ENCODE measurements at regions not wholly inside any gene's neighbourhood (a gene's known extent, or its start where the extent isn't known, plus 50 kb on each side); places are given as distances from the start of the nearest gene placed in this dataset.
"Not testable (repeated sequence)": the region's sequence is repeated elsewhere in the genome, so short reads cannot be mapped to it uniquely, and the experiment has no call there.

DNA sequence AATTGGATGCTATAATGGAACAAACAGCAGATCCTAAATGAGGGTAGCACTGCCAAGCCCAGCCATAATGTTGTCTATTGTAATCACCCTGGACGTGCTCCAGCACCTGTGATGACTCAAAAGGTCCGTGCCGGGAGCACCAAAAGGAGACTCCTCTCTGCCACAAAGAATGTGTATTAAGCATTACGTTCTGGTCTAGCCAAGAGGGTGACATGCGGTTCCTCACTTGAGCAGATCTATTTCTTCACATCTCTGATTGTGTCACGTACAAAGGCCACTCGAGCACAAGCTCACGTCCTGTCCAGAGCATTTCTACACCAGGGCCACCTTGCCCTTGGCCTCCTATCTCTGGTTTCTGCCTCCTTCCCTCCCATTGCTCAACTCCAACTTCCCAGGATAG is 219.9 kb upstream of the IRS2 start:
- no peak for DNase-seq

DNA sequence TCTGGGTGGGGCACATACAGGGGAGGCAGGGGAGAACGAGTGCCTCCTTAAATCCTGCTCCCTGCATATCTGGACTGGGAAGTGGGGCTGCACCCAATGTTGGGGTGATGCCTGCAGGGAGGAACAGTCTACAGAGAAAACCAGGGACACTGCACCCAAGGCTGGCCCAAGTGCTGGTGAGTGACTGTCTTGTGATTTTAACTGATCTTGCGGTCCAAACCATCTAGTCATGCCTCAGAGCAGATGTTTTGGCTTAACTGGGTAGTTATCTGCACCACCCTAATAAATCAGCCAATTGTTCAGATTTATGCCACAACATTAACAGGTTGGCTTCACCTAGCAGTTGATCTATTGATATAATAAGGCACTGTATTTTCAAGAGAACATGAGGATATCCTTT is 219.2 kb upstream of the IRS2 start:
- DNase-seq, result no peak

DNA sequence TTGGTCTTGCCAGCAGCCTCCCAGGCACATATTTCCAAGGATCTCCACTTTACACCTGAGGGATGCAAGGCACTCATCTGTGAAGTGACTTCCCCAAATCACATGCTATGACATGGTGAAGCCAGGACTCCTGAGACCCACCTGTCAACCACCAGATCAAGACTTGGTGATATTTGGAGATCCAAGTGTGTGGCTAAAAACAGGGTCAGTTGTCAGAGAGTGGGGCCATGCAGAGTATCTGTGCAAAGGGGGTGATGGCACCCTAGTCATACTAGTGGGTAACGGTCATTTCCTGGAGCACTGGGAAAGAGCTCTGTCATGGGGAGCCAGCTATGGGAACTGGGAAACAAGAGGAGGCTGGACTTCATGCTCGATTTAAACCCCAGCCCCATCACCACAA is 218.4 kb upstream of the IRS2 start:
- no peak for DNase-seq

DNA sequence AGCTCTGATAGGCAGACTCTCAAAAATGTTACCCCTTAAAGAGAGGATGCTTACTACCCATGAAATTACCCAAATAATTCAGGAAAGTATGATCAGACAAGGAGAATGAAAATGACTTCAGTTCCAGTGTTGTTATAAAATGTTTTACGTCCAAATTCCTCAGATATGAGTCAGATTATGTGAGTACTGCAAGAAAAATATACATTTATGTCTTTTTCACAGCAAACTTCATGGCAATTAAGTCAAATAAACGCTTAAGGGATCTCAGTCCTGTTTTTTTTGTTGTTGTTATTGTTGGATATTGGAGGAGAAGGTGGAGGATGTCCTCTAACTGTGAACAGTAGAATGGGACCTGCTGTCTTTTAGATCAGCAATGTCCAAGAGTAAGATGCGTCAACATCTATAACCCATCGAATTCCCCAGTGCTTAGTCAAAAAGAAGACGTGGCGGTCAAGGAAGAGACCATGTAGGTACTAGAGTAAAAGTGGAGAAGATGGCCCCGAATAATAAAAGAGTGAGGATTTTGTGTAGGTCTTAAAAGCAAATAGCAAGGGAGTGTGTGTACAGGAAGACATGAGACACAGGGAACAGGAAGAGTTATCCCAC is 215.4 kb upstream of the IRS2 start:
- no peak for DNase-seq

DNA sequence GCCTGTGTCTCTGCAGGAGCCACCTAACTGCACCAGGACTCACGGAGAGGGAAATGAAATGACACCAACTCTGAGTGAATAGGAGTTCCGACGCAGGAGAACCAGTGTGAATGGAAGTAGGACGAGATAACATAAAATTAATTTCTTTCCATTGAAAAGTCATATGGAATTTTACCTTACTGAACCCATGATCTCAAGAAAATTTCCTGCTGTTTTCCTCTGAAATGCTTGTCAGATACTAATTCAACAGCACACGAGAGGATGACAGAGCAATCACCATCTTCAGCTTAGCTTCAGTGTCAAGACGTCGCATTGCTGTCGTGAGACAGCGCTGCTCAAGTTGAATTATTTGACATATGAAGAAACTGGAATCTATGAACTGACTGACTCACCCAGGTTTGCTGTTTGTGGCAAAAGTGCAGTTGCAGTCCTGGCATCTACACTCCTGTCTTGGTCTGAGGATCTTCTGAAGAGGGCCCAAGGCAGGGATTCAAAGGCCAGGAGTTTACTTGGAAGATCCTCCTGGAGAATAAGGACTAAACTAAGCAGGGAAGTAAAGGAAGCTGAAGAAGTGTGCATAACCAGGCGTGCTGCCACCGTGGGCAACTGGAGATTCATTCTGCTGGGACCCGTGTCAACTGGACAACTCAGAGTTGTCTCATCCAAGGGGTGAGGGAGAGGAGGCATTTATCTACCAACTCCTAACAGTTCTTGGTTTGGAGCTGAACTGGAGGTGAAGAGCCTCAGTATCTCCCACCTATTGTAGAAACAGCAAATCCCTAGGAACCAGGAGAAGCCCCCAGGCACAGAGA is 214.4 kb upstream of the IRS2 start:
- DNase-seq, result no peak

DNA sequence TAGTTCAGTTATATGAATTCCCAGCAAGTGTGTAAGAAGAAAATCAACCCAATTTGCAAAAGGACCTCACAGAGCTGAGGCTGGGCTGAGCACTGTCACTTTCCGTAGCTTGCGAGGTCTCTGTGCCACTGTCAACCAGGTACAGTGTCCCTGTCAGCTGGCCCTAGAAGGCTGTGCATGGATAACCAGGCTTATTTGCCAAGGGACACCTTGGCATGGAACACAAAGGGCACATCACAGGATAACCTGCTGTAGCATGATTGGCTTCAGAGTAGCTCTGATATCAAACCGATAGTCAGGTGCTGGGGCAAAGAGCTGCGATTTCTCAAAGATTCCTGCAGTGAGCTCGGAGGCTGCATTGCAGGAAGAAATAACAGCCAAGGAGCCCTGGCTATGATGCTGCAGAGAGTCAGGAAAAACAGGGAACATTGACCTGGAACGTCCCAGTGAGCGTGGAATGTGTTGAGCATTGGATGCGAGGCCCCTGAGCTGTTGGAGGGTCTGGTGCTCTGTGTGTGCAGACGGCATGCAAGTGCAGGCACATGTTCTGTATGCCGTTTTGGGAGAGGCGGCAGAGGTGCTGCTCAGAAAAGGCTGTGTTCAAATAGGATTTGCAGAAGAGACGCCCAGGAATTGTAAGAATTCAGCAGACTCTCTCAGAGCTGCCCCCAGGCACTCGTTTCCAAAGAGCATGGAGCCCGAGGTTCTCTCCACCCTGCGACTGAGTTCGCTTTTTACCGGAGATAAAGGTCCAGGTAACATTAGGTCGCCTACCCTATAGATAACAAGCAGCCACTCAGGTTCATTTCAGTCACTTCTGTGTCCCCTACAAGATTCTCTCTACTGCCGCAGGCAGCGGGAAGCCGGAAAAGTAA is 213.5 kb upstream of the IRS2 start:
- DNase-seq, result no peak

DNA sequence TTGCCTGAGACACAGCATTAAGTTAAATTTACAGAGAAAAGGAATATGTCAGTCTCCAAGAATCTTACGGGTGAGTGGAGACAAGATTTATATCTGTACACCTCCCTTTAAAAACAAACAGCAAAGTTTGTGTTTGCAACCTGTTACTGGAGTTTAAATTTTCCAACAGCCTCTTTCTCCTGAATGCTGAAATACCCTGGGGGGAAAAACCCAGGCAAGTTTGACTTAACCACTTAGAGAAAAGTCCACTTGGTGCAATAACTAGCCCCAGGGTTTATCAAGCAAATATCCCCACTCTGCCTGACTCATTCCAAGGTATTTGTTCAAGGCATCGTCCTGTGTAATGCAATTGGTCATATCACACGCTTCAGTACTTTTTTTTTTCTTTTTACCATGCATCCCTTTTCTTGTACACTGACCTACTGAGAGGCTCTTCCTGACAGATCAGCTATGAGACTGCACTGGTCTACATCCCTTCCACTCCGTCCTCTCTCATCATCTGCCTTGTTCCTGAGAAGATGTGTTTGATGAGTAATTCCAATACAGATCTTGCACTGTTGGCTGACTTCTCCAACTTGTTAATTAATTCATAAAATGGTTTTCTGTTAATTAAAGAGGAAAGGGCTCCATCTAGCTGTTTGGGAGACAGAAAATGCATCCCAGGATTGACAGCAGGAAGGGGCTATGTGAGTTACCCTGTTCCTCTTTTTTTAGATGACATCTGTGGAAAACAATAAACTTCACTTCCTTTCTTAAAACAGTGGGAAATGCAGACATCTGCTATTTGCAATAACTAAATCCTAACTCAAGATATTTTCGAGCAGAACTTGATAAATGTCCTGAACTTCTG is 212.5 kb upstream of the IRS2 start:
- no peak for DNase-seq

DNA sequence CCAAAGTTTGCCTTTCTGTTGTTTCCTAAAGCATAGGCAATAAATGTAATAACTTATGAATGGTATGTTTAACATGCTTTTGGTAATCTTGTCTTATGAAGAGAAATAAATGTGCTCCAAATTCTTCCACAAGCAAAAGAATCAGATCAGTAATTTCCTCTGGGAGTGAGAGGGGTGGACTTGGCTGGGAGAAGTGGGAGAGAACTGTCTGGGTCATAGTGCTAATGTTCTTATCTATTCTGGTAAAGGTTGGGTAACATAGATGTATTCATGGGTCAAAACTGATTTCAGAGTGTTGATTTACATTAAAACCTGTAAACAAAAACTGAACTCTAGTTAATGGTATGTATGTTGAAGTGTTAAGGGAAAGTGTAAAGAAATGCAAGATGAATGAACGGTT is 211.7 kb upstream of the IRS2 start:
- DNase-seq, result no peak

DNA sequence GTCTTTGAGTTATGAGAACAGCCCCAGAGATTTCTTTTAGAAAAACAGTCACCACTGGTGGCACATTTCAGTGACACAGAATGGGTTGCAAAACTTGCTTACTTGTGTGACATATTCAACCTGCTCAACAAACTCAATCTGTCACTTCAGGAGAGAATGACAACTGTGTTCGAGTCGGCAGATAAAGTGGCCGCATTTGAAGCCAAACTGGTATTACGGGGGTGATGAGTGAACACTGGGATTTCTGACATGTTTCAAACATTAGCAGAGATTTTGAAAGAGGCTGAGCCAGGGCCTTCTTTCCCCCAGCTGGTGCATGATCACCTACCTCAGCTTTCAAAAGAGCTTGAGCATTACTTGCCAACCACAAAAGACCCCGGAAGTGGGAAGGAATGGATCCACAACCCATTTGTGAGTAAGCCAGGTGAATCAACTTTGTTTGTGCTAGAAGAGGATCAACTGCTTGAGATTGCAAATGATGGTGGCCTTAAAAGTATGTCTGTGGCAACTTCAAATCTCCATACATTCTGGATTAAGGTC is 210.7 kb upstream of the IRS2 start:
- not testable (repeated sequence) for DNase-seq

DNA sequence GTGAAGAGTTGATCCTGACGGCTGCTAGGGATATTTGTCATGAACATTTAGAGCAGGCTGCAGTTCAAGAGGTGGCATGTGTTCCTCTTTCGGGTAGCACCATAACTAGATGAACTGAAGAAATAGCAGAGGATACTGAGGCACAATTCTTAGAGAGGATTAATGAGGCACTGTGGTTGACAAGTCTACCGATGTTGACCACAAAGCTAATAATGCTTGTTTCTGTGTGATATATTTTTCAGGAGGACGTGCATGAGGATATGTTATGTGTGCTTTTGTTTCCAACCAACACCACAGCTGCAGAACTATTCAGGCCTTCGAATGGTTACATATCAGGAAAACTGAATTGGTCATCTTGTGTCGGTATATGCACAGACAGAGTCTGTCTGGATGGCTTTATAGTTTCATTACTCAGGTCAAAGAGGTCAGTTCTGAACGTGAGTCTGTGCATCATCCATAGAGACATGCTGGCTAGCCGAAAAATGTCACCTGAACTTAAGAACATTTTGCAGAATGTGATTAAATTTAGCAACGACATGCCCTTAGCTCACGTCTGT is 210.1 kb upstream of the IRS2 start:
- no peak for DNase-seq

DNA sequence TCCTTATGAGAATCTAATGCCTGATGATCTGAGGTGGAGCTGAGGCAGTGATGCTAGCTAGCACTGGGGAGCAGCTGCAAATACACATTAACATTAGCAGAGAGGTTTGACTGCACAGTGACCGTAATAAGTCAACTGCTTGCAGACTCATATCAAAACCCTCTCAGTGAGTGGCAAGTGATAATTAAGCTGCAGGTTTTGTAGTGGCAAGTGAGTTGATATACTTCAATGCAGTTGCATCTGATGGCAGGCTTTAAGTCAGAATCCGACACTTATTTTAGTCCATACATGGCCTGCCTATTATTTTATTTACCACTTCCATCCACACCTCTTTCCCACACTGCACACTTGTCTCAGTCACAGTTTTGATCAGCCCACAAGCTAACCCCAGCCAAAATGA is 209.2 kb upstream of the IRS2 start:
- no peak for DNase-seq

DNA sequence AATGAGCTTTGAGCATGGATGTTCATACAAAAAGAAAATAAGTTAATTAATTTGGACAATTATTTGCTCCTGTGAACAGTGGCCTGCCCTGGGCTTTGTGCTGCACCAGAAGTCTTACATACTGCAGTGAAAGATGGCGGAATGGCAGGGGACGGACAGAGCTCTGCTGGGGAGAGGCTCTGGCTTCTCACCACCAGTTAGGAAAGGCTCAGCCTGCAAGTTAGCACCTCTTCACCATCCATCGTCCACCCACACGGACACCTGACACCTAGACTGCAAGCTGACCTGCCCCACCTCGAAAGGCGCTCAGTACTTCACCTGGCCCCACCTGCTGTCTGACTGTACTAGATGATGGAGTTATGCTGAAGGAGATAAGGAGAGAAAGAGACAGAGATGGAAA is 203.9 kb upstream of the IRS2 start:
- DNase-seq, result no peak

DNA sequence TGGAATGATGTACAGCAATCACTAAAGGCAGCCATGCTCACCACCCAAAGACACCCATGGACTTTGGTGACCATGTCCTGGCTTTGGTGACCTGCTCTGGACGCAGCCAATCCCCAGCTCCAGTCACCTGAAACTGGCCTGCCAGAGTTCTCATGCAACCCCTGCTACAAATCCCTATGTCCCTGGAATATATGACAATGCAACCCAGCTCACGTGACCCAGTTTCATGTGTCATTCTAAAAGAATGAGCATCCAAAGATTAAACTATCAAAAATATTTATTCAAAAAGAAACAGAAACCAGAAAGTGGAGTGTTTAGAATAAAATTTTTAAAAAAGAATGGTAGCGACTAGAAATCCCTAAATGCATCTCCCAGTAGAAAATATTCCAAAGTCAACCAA is 203.3 kb upstream of the IRS2 start:
- DNase-seq, result no peak

DNA sequence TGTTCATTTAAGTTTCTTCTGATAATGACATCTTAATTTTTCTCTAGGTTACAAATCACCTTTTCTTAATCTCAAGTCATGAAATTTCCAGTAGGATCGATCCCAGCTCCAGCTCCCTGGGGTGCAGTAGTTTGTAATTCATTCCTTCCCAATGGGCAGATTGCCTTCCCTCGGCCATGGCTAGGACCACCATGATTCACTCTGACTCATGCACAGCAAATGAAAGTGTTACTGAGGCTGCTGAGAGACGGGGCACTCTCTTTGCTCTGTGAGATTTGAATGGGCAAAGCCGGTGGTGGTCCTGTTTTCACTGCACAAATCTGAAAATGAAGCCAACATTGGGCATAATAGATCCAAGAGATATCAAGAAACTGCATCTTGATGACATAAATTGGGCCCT is 202.8 kb upstream of the IRS2 start:
- DNase-seq, result no peak

DNA sequence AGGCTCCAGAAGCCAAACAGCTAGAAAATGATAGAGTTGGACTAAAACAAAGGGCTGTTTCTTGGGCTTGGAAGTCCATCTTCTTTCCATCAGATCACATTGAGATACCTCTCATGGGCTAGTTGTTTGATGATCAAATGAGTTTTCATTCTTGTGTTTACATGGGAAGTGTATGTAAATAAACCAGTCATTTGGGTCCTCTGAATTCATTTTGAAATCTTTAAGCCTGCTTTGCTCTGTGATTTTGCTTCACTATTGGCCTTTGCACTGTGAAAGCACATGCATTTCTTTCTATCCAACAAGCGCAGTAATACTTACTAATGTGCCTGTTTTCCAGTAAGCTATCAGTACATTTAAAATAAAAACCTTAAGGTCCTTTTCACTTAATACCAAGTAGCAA is 200.5 kb upstream of the IRS2 start:
- DNase-seq, result no peak

DNA sequence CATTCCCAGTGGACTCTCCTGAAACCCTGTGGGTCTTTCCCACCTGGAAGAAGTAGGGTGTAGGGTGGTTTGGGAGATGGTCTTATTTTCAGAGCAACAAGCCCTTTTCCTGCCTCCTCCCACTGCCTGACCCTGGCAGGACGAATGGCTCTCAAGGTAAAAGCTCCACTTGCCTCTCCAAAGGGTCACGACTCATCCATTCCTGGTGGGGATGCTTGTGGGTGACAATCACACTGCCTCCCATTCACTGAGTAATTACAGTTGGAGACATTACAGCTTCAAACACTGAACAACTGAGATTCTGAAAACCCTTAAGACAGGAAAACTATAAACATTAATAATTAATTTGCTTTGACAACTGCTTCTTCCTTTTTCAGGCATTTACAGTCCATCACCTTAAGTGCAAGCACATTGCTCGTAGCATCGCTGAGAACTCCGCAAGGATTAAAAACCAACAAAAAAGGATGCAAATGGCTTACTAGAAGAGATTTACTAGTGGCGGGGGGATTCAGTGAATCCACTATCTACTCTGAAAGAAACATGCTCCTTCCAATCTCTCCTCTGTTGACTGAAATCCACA is 199.6 kb upstream of the IRS2 start:
- no peak for DNase-seq

DNA sequence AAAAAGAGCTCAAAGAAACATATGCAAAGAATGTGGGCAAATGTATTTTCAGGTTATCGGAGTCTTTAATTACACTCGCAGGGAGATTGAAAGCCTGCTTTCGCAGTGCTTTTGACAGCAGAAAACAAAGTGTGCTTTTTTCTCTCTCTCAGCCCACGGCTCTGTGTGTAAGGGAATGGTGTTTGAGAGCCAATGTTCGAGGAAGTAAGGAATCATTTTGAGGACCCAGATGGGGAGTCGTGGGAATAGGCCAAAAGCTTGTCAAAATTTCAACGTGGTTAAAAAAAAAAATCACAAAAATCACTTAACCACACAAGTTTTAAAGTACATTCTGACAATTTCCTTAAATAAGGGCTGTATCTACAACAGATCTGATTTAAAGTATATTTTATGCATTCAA is 197.1 kb upstream of the IRS2 start:
- DNase-seq, result no peak

DNA sequence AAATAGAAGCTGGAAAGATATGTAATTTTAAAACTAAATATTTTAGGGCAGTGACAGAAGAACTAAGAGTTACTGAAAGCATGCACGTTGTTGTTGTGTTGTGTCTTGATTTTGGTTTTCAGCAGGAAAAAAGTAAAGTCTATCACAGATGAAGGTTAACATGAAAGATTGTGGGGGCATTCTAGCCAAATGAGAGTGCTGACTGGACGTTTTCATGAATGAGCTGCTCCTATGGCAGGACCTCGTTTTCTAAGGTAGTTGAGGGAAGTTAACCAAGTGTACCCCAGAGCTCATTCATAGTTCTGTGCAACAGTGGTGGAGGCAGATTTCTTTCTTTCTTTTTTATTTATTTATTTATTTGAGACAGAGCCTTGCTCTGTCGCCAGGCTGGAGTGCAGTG is 194.6 kb upstream of the IRS2 start:
- no peak for DNase-seq

DNA sequence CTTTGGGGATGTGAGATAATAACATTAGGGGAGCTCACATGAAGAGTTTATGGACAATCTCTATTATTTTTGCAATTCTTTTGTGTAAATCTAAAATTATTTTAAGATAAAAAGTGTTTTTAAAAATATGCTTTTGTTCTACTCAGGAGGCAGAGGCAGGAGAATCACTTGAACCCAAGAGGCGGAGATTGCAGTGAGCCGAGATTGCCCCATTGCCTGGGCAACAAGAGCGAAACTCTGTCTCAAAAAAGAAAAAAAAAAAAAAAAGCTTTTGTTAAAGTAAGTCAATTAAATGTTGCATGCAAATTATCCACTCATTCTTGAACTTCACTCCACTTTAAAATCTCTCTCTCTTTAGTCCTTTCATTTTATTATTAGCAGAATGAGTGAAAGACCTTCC is 193.3 kb upstream of the IRS2 start:
- DNase-seq, result not testable (repeated sequence)

DNA sequence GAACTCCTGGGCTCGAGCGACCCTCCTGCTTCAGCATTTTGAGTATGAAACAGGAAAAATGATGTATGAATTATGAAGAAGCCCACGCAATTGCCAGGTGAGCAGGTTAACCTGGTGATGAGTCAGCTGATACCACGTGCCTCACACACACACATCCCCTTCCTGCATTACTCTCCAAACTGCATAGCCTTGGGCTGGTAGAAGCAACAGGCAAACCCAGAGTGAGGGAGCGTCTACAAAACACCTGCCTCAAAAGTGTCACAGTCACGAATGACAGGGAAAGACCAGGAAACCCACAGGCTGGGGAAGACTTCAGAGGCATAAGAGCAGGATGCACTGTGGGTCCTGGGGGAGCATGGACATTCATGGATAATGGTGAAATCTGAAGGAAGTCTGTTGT is 192.8 kb upstream of the IRS2 start:
- no peak for DNase-seq

DNA sequence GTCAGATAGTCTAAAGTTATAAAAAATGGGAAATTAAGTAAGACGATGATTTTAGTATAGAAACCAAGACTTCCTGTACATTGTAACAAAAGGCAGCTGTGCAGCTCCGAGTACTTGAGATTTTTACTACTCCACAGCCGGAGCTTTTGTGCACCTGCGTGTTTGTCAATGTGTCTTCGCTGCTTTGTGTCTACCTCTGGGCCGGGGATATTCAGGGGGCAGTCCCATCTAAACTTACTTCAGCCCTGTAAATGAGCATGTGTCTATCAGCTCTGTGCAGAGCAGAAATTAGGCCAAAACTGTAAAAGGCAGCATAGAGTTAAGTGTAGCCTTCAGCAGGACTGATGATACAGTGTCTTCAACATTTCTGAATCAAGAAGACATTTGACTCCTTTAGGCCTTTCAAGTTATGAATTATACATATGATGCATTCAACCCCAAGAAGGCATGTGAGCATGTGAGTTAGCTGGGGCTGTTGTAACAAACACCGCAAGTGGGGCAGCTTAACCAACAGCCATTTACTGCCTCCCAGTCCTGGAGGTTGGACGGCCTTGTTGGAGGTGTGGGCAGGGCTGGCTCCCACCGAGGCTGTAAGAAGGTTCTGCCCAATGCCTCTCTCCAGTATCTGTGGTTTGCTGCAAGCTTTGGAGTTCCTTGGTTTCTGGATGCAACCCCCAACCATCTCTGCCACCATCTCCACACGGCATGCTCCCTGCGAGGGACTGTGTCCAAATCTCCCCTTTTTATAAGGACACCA is 191.0 kb upstream of the IRS2 start:
- DNase-seq, result no peak

All from stimulated activated CD4-positive, alpha-beta T cell treated with anti-CD3 and anti-CD28 coated beads, Interleukin-15, amount 100 ng/mL, for 24 hours (primary cell).